ENCODE measurements at regions not wholly inside any gene's neighbourhood (a gene's known extent, or its start where the extent isn't known, plus 50 kb on each side); places are given as distances from the start of the nearest gene placed in this dataset.

DNA sequence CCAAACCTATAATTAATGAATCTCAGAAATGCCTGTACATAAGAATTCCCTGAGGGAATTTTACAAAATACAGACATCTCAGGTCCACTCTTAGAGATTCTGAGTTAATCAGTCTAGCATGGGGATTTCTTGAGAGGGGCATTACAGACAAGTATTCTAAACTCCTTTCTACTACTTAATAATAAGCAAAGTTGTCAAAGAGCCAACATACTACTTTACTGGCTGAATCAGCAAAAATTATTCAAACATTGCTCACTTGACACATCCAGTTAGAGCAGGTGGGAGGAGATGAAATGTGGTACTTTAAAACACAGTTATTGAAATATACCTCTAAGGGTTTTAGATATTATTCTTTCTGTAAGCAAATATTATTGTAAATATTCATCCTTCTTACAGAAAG lies 1164.7 kb downstream of the CDY2B start:
- no peaks in the 10 kb centered on the region for H3K27me3 ChIP-seq (ENCODE audit: control insufficient read depth, low read length)
- no peaks in the 10 kb centered on the region for H3F3A ChIP-seq (ENCODE audit: control insufficient read depth, insufficient read depth)
- no peaks in the 10 kb centered on the region for H4K20me1 ChIP-seq (ENCODE audit: control insufficient read depth, insufficient read depth, low read depth, low read length)
- no peaks in the 10 kb centered on the region for H3K79me2 ChIP-seq (ENCODE audit: control insufficient read depth, low read length)
- H3K27ac ChIP-seq (ENCODE audit: low read depth, low read length), result no peak overlapping the region
- no peaks in the 10 kb centered on the region for H3K36me3 ChIP-seq (ENCODE audit: control insufficient read depth, low read length)
- no peak overlapping the region for H3K4me2 ChIP-seq (ENCODE audit: low read length)
- H3K4me3 ChIP-seq (ENCODE audit: low read length), result no peak overlapping the region
- H3K9me3 ChIP-seq (ENCODE audit: control insufficient read depth, insufficient read depth, low read length), result no peaks in the 10 kb centered on the region
- TF ChIP-seq EZH2phosphoT487 (IDR thresholded peaks at IDR 0.05; ENCODE audit: borderline replicate concordance, low read length), result no peak
- TF ChIP-seq CTCF (IDR thresholded peaks at IDR 0.05; ENCODE audit: low read depth, low read length, poor library complexity, severe bottlenecking), result no peak
- no peaks in the 10 kb centered on the region for H3K4me1 ChIP-seq (ENCODE audit: control insufficient read depth, low read length)
- no peaks in the 10 kb centered on the region for H3K9me2 ChIP-seq (replicated peaks; ENCODE audit: control insufficient read depth, low read length)

DNA sequence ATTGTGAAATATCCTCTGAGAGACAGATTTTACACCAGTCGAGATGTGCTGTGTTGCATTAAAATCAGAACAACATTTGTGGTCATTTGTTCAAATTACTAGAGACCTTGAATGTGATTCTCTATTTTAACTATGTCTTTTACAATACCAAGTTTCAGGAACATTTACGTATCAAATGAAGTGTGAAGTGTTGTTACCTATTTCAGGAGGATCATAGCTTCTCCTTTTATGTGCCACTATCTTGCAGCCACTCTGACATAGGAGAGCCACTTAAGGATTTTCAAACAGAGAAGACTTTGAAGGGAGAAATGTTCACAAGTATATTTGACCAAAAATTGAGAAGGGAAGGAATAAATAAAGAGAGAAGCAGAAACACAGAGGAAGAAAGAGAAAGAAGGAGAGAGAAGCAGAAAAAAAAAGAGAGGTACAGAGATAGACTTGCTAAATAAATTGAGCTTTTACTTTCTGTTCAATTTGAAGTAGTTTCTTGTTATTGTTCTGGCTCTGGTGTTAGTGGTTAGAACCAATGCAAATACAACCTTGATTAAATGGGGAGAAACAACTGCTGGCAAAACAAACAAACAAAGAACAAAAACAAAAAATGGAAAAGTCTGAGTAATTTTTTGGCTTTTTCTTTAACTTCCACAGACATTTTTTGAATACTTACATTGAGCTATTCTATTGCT lies 1206.8 kb downstream of the CDY2B start:
- Histone ChIP-seq H3K27ac (ENCODE audit: low read depth, low read length) (no peak overlapping the region), H3K9me2 (replicated peaks; ENCODE audit: control insufficient read depth, low read length) (no peaks in the 10 kb centered on the region), H3K4me1 (ENCODE audit: control insufficient read depth, low read length) (no peaks in the 10 kb centered on the region), H3K79me2 (ENCODE audit: control insufficient read depth, low read length) (no peaks in the 10 kb centered on the region), H3K9me3 (ENCODE audit: control insufficient read depth, insufficient read depth, low read length) (no peaks in the 10 kb centered on the region), H3K36me3 (ENCODE audit: control insufficient read depth, low read length) (no peaks in the 10 kb centered on the region), H3K4me3 (ENCODE audit: low read length) (no peak overlapping the region), H3F3A (ENCODE audit: control insufficient read depth, insufficient read depth) (no peaks in the 10 kb centered on the region), H4K20me1 (ENCODE audit: control insufficient read depth, insufficient read depth, low read depth, low read length) (no peaks in the 10 kb centered on the region), H3K27me3 (ENCODE audit: control insufficient read depth, low read length) (no peaks in the 10 kb centered on the region), H3K4me2 (ENCODE audit: low read length) (no peak overlapping the region)
- TF ChIP-seq EZH2phosphoT487 (IDR thresholded peaks at IDR 0.05; ENCODE audit: borderline replicate concordance, low read length) (no peak), CTCF (IDR thresholded peaks at IDR 0.05; ENCODE audit: low read depth, low read length, poor library complexity, severe bottlenecking) (no peak)

GRCh38 chrY:16668402-16668801 lies 1211.6 kb downstream of the CDY2B start:
- Histone ChIP-seq H3K4me2 (ENCODE audit: low read length) (no peak overlapping the region), H3K27me3 (ENCODE audit: control insufficient read depth, low read length) (no peaks in the 10 kb centered on the region), H3K4me1 (ENCODE audit: control insufficient read depth, low read length) (no peaks in the 10 kb centered on the region), H3K9me3 (ENCODE audit: control insufficient read depth, insufficient read depth, low read length) (no peaks in the 10 kb centered on the region), H3K27ac (ENCODE audit: low read depth, low read length) (no peak overlapping the region), H3K79me2 (ENCODE audit: control insufficient read depth, low read length) (no peaks in the 10 kb centered on the region), H3F3A (ENCODE audit: control insufficient read depth, insufficient read depth) (no peaks in the 10 kb centered on the region), H4K20me1 (ENCODE audit: control insufficient read depth, insufficient read depth, low read depth, low read length) (no peaks in the 10 kb centered on the region), H3K9me2 (replicated peaks; ENCODE audit: control insufficient read depth, low read length) (no peaks in the 10 kb centered on the region), H3K36me3 (ENCODE audit: control insufficient read depth, low read length) (no peaks in the 10 kb centered on the region), H3K4me3 (ENCODE audit: low read length) (no peak overlapping the region)
- TF ChIP-seq CTCF (IDR thresholded peaks at IDR 0.05; ENCODE audit: low read depth, low read length, poor library complexity, severe bottlenecking), result no peak
- TF ChIP-seq EZH2phosphoT487 (IDR thresholded peaks at IDR 0.05; ENCODE audit: borderline replicate concordance, low read length), result no peak
